CD1c-positive myeloid dendritic cell (primary cell): ENCODE measurements at regions not wholly inside any gene's neighbourhood (a gene's known extent, or its start where the extent isn't known, plus 50 kb on each side); places are given as distances from the start of the nearest gene placed in this dataset.

Experiments used
- DNase-seq: peaks from one replicate; pipeline ENCODE4 v3.0.0-alpha.2; 2016; ENCODE audit errors: extremely low spot score

GRCh38 chr4:188826393-188826792 is 687.2 kb downstream of the TRIML1 start:
- no peak for DNase-seq

DNA sequence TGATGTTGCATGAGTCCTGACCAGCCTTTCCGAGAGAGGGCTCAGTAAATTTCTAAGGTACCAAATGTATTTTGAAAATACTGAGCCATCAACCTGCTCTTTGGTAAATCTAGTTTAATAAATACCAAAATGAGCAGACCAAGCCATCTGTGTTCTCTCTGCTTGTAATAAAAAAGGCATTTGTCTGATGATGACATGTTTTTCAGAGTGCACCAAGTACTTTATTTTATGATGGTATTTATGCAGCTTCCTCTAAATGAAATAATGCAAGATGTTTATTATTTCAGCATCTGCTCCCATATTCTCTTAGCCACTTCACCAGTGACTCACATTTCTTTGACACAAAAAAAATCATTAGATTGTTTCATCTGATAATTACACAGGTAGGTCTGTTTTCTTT is 700.5 kb downstream of the TRIML1 start:
- DNase-seq, result no peak

GRCh38 chr4:188841523-188841922 is 702.3 kb downstream of the TRIML1 start:
- no peak for DNase-seq

DNA sequence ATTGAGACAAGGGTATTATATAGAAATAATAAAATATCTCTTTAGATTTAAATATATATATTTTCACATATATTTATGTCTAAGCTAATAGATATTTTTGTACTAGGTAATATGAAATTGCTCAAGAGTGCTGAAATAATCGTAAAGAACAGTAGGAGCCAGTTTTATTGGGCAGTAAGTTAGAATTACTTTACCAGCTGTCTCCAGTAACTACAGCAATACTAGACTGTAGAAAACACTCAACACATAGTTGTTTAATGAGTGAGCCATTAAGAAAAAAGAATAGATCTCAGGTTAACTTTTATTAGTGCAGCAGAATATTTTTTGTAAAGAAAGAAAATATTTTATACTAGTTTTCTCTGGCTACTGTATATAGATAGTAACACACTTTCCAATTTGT is 715.2 kb downstream of the TRIML1 start:
- no peak for DNase-seq

GRCh38 chr4:188858696-188859095 is 719.5 kb downstream of the TRIML1 start:
- no peak for DNase-seq

DNA sequence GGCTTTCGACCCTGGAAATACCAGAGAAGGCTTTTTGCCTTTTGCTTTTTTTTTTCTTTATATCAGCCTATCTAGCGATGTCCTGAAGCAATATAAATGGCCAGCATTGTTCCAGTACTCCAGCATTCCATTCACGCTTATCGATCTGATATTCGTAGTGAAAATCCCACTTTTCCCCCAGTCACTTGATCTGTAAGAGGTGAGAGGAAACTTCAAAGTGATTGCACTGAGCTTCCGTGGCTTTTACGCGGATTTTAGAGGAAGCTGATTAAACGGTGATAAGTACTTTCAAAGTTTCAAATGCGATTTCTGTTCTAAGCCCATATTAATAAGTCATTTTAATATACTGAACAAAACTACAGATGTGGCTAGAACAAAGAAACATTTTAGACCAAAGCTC is 725.5 kb downstream of the TRIML1 start:
- no peak for DNase-seq

- no peak for DNase-seq
These were observed 728.6 kb downstream of the TRIML1 start for GRCh38 chr4:188867796-188868195.

GRCh38 chr4:188869581-188869980 is 730.3 kb downstream of the TRIML1 start:
- no peak for DNase-seq

- no peak for DNase-seq
These were observed 733.6 kb downstream of the TRIML1 start for GRCh38 chr4:188872809-188873208.

DNA sequence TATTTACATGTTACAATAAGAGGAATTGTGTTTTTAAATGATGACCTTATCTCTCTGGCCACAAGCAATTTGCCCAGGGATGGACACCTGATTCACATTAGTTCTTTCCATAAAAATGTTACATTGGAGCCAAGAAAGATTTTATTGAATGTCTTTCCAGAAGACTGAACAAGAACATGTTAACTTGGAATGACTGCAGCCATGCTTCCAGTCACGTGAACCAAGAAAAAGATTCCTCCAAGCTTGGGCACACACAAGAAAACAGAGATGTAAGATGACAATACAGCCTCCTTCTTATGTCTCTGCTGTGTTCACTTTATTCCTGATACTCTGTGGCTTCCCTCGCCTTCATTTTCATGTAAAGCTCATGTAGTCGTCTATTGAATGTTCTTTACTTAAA is 737.6 kb downstream of the TRIML1 start:
- DNase-seq, result no peak

DNA sequence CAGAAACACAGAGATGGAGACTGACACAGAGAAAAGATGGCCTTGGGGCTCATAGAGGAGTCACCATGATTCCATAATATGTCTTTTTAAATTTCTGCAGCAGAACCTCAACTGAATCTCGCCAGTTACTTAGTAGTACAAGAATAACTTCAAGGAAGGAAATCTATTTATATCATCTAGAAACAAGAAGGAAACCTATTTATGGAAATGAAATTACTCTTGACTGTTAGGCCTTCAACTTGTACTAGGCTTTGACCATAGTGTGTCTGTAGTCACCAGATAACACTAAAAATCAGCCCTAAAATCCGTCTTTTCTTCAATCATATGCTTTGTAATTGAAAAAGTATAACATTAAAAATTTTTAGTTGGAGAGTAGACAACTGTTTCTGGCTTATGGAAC is 740.4 kb downstream of the TRIML1 start:
- no peak for DNase-seq

DNA sequence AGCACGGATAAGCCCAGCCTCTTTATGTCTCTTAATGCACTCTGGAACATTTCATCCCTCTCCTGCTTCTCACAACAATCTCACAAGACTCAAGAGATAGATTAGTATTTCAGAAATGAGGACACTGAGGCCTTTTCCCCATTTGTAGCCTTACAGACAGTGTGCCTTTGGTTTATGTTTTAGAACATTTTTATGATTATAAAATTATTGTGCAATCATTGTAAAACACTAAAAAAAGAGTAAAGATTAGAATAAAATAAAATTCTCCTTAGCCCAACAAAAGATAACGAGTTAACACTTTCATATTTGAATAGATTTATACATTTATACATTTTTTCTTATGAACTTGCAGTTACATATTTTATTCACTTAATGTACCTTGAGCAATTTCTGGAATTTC is 748.7 kb downstream of the TRIML1 start:
- no peak for DNase-seq

DNA sequence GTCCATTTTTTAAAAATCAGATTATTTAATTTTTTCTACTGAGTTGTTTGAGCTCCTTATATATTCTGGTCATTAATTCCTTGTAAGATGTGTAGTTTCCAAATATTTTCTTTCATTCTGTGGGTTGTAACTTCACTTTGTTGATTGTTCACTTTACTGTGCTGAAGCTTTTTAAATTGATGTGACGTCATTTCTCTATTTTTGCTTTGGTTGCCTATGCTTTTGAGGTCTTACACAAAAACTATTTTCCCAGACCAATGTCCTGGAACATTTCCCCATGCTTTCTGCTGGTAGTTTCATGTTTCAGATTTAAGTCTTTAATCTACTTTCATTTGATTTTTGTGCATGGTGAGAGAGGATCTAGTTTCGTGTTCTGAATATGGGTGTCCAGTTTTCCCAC is 753.6 kb downstream of the TRIML1 start:
- DNase-seq, result no peak

- DNase-seq, result no peak
These were observed 764.7 kb downstream of the TRIML1 start for GRCh38 chr4:188903986-188904385.

- DNase-seq, result no peak
These were observed 765.4 kb downstream of the TRIML1 start for GRCh38 chr4:188904617-188905016.

DNA sequence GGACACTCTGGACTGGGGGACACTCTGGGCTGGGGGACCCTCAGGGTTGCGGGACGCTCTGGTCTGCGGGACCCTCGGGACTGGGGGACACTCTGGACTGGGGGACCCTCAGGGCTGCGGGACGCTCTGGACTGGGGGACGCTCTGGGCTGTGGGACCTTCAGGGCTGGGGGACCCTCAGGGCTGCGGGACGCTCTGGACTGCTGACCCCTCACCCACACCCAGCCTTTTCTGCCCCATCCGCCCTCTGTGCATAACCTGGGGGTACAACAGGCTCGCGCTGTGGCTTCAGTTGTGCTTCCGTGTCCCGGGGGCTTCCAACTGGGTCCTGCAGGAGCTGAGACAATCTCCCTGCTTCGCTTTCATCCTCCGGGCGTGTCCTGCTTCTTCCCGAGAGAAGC is 766.0 kb downstream of the TRIML1 start:
- DNase-seq, result no peak

- DNase-seq, result no peak
These were observed 772.0 kb downstream of the TRIML1 start for GRCh38 chr4:188911199-188911598.

- no peak for DNase-seq
These were observed 772.5 kb downstream of the TRIML1 start for GRCh38 chr4:188911707-188912106.

DNA sequence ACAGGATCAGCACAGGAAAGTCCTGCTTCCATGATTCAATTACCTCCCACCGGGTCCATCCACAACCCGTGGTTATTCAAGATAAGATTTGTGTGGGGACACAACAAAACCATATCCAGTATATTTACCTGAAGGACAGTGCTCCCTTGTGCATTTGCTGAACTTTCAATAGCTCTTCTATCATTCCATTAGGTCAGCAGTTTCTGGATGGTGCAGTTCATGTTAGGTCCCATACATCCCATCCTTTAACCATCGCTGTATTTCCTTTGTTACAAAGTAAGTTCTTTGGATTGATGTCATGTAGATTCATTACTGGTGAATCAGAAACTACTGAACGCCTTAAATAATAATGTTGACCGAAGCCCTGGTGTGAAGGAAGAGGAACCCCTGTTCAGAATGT is 775.9 kb downstream of the TRIML1 start:
- DNase-seq, result no peak

- no peak for DNase-seq
These were observed 779.5 kb downstream of the TRIML1 start for GRCh38 chr4:188918787-188919186.

DNA sequence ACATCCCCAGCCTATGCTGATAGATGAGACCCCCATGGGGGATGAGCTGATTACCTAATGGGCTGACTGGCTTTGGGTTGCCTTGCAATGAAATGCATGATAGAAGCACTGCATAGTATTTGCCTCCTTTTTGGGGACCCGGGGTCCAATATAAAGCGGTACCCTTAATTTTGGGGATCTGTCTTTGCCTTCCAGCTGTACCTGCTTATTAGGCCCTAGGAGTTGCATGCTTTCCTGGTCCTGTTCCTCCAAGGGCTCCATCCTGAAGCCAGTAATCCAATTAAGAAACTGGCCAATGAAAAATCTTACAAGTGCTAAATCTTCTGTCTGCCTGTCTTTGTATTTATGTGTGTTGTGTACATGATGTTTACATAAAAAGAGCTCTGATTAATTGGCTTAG is 791.6 kb downstream of the TRIML1 start:
- DNase-seq, result no peak

GRCh38 chr4:188934320-188934962 is 795.2 kb downstream of the TRIML1 start:
- DNase-seq, result no peak

- no peak for DNase-seq
These were observed 802.4 kb downstream of the TRIML1 start for GRCh38 chr4:188941524-188942119.

DNA sequence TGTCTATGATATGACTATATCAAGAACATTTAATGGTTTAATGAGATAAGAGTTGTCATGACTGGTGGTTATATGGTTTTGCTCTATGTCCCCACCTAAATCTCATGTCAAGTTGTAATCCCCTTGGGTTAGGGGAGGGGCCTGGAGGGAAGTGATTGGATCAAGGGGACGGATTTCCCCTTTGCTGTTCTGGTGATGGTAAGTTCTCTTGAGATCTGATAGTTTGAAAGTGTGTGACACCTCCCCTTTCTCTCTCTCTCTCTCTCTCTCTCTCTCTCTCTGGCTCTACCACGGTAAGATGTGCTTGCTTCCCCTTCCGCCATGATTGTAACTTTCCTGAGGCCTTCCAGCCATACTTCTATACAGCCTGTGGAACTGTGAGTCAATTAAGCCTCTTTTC is 803.4 kb downstream of the TRIML1 start:
- no peak for DNase-seq
